ENCODE measurements at regions not wholly inside any gene's neighbourhood (a gene's known extent, or its start where the extent isn't known, plus 50 kb on each side); places are given as distances from the start of the nearest gene placed in this dataset.
"Not testable (repeated sequence)": the region's sequence is repeated elsewhere in the genome, so short reads cannot be mapped to it uniquely, and the experiment has no call there.

- no peak for DNase-seq (ENCODE audit: low read depth, low spot score)
- no peak overlapping the region for H3K27ac ChIP-seq
Measured at GRCh38 chr1:166484471-166484870, 317.7 kb upstream of the FAM78B start.

GRCh38 chr1:166484871-166485270 is 318.1 kb upstream of the FAM78B start:
- DNase-seq (ENCODE audit: low read depth, low spot score): no peak
- H3K27ac ChIP-seq: no peak overlapping the region

- H3K27ac ChIP-seq: no peak overlapping the region
- DNase-seq (ENCODE audit: low read depth, low spot score): no peak
Measured at GRCh38 chr1:166485620-166486019, 318.8 kb upstream of the FAM78B start.

DNA sequence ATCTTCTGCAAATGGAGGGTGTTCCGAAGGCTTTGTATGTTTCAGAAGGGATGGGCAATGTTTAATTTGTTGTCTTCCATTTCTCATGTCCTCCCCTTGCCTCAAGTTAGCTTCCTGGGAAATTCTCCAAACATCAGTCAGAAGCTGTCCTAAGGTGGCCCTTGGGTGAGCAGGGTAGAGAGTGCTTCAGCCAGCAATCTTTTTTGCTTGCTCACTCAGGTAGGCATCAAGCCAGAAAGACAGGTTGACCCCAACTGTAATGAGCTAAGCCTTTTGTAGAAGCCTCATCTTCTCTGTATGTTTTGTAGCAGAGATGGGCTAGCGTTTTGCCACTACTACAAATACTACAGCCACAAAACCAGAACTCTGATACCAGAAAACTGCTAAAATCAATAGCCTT is 321.5 kb upstream of the FAM78B start:
- DNase-seq (ENCODE audit: low read depth, low spot score): no peak
- H3K27ac ChIP-seq: no peak overlapping the region

DNA sequence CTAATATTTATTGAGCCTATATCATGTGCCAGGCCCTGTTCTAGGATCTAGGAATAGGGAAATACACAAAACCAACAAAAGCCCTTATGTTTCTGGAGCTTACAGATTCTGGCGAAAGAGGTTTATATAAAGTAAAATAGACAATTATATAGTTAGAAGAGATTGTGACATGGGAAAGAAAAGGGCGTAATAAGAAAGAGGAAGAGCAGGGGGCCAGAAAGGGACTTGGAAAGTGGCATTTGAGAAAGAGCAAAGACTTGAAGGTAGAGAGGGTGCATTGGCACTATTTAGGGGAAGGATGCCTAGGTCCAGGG is 322.5 kb upstream of the FAM78B start:
- H3K27ac ChIP-seq: no peak overlapping the region
- DNase-seq (ENCODE audit: low read depth, low spot score): no peak

DNA sequence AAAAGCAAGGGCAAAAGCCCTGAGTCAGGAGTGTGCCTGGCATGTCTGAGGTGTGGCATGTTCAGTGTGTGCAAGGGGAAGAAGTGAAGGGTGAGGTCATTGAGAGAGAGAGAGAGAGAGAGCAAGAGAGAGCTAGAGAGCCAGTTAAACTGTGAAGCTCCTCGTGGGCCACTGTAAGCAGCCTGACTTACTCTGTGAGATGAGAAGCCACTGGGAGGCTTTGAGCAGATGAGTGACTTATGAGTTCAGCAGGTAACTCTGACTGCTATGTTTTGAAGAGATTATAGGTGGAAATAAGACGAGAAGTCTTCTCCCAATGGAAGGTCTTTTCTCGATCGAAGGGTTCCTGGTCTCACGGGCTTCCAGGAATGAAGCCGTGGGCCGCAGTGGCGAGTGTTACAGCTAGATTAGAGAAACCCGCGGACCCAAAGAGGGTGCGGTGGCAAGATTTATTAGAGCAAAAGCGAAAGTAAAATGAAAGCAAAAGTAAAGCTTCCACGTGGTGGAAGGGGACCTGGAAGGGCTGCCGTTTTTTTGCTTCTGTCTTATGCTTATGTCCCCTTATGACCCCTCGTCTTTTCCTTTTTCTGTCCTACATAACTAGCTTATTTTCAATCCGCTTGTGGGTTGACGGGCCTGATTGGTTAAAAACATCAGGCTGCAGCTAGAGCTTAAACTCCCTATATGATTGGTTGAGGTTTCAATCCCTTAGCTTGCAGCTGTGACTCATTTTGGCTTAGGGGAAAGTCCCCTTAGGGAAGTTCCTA is 323.1 kb upstream of the FAM78B start:
- no peak for DNase-seq (ENCODE audit: low read depth, low spot score)
- H3K27ac ChIP-seq: no peak overlapping the region

- no peak for DNase-seq (ENCODE audit: low read depth, low spot score)
- no peak overlapping the region for H3K27ac ChIP-seq
Measured at GRCh38 chr1:166490437-166490991, 323.7 kb upstream of the FAM78B start.

DNA sequence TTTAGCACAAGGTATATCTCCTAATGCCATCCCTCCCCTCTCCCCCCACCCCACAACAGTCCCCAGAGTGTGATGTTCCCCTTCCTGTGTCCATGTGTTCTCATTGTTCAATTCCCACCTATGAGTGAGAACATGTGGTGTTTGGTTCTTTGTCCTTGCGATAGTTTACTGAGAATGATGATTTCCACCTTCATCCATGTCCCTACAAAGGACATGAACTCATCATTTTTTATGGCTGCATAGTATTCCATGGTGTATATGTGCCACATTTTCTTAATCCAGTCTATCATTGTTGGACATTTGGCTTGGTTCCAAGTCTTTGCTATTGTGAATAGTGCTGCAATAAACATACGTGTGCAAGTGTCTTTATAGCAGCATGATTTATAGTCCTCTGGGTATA is 327.0 kb upstream of the FAM78B start:
- DNase-seq (ENCODE audit: low read depth, low spot score); H3K27ac ChIP-seq: not testable (repeated sequence)

- no peak for DNase-seq (ENCODE audit: low read depth, low spot score)
- H3K27ac ChIP-seq: no peak overlapping the region
Measured at GRCh38 chr1:166507347-166507746, 331.9 kb upstream of the POGK start.

DNA sequence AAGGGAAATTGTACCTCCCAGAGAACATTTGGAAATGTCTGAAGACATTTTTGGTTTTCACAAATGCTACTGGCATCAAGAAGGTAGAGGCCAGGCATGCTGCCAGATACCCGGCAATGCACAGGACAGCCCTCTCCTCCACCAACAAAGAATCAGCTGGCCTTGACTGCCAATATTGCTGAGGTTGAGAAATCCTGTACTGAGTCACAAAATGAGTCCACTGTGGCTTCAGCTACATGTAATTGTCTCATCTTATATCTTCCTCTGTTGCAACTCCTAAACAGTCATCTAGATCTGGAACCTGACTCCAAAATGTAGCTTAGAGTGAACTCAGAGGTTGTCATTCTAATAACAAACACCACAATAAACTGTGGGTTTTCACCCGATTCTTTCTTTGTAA is 327.5 kb upstream of the POGK start:
- no peak overlapping the region for H3K27ac ChIP-seq
- DNase-seq (ENCODE audit: low read depth, low spot score): peak; percentile 45

GRCh38 chr1:166514067-166514466 is 325.2 kb upstream of the POGK start:
- no peak overlapping the region for H3K27ac ChIP-seq
- no peak for DNase-seq (ENCODE audit: low read depth, low spot score)

DNA sequence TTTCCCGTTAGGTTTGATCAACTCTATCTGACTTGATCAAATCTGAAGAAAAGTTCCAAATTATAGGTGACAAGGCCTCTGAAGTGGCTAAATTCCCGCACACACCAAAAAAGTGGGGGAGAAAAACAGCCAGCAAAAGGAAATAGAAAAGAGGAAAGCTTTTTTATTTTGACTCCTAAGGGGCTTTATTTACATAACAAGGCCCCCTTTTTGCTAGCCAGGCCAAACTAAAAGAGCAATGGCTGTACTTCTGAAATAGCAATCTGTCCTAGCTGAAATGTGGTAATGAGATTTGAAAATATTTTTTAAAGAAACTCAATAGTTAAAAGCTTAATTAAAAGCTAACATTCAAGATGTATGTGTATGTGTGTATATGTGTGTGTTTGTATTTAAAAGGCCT is 311.5 kb upstream of the POGK start:
- DNase-seq (ENCODE audit: low read depth, low spot score): no peak

DNA sequence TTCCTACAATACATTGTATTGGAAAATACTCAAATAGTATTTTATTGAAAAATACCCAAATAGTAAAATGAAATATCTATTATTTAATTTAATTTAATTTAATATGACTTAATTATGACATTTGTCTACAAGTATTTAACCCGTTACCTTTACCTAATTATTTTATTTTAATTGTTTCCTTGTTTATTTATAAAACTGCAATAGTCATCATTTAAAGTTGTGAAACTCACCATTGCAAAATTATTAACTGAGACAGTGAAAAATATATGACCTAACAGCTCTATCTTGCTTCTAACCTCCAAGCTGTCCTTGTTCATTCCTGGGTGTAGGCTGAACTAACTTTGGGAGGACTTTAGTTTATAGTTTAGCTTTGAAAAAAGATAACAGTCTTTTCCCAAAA is 300.6 kb upstream of the POGK start:
- DNase-seq (ENCODE audit: low read depth, low spot score): no peak
- H3K27ac ChIP-seq: no peak overlapping the region

More for the DNA sequence above, 311.5 kb upstream of the POGK start:
- no peak overlapping the region for H3K27ac ChIP-seq

DNA sequence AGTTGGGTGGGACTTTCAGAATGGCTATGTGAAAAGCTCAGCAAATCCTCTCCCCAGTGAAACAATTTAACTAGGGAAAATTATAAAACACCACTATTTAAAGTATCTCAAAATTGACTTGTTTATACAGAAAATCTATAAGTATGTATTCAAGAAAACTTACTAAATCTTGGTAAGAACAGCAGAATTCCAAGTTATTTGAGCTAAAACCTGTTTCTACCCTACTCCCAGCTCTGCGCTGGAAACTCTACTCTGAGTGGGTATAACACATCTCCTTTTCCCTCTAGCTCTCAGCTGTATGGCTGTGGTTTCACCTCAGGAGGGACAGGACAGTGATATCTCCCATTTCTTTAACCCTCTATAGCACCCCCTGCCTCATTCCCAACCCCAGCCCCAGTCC is 295.2 kb upstream of the POGK start:
- no peak for DNase-seq (ENCODE audit: low read depth, low spot score)
- H3K27ac ChIP-seq: no peak overlapping the region

DNA sequence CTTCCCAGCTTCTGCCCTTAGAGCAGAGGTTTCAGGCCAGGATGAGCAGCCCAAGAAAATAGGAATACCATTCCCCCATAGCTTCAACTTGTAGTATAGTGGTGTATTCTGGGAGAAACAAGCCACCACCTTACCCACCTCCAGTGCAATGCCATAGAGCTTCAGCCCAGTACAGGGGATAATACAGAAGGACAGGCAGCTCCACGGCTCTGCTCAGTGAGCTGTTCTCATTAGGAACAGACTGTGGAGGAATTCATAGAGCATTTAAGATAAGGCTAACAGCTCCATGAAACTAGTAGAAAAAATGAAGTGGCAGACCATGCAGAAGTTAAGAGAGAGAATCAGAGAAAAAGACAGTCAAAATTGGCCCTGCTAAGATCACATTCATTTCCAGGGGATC is 294.7 kb upstream of the POGK start:
- no peak for DNase-seq (ENCODE audit: low read depth, low spot score)
- H3K27ac ChIP-seq: no peak overlapping the region

- DNase-seq (ENCODE audit: low read depth, low spot score): no peak
- no peak overlapping the region for H3K27ac ChIP-seq
Measured at GRCh38 chr1:166552706-166553105, 286.6 kb upstream of the POGK start.

DNA sequence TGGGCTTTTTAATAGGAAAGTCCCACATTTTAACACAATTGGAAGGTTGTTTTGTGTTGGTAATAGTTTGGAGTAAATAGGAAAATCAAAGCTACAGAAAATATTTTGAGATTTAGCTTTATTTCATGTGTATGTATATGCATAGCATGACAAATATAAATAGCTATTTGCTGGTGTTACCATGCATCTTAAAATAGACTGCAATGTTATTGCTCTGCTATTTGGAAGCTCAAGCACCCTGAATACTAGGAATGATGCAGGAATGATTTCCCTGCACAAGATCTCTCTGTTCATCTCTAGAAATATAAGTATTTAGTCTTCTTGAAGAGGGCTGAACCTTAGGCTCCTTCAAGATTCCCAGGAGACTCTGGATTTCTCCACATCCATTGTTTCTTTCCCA is 268.3 kb upstream of the POGK start:
- no peak overlapping the region for H3K27ac ChIP-seq
- DNase-seq (ENCODE audit: low read depth, low spot score): no peak

- no peak for DNase-seq (ENCODE audit: low read depth, low spot score)
- no peak overlapping the region for H3K27ac ChIP-seq
Measured at GRCh38 chr1:166573199-166573598, 266.1 kb upstream of the POGK start.

GRCh38 chr1:166579557-166580501 is 259.4 kb upstream of the POGK start:
- no peak overlapping the region for H3K27ac ChIP-seq
- no peak for DNase-seq (ENCODE audit: low read depth, low spot score)

DNA sequence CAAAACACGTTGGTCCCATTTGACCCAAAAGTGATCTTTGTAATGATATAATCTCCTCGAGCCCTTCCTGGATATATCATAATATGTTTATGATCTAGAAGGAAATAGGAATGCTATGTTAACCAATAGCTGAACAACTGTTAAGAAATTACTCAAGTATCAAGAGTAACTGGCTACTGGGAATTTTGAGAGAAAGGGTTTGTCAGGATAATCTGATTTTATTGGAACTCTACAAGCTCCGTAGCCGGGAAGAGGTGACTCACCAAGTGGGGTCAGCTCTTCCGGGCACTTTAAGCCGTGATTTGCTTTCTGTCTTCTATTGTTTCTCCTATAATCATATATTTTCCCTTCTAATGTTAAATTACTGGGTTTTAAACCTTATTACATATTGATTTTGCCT is 250.5 kb upstream of the POGK start:
- no peak for DNase-seq (ENCODE audit: low read depth, low spot score)

DNA sequence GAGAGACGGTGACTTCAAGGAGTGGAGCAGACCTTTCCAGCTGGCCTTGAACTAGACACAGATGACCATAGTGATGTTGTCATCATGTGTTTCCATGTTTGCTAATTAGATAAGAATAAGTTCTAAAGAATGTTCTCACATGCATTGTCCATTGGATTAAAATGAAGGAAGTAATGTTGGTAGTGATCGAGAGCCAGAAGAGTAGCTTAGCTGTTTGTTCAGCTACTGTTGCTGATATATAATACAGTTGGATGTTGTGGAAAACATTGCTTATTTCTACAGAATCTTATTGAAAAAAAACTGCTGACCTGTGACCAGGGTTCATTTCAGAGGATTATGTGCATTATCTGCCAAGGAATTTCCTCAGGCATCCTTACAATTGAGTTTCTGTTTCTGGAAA is 249.1 kb upstream of the POGK start:
- DNase-seq (ENCODE audit: low read depth, low spot score): no peak
- no peak overlapping the region for H3K27ac ChIP-seq

More for the DNA sequence above, 250.5 kb upstream of the POGK start:
- H3K27ac ChIP-seq: no peak overlapping the region

All from epithelial cell of prostate (primary cell).